ENCODE measurements at regions not wholly inside any gene's neighbourhood (a gene's known extent, or its start where the extent isn't known, plus 50 kb on each side); places are given as distances from the start of the nearest gene placed in this dataset.

DNA sequence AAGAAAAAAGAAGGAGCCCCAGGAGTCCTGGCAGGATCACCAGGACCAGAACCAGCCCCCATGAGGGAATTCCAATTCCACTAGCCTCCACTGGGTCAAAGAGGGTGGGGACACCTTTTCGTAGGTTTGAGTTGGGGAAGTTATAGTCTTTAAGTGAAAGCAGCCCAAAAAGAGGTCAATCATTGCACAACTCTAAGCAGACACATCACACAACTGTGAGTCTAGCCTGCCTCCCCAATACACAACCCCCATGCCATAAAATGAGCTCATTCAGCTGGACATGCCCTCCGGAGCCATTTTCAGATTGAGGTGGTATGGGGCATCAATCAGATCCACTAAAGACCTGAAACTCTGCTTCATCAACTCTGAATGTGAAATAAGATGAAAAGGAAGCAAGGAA lies 179.9 kb downstream of the NPHP4 start:
- no peak for DNase-seq (ENCODE audit: low spot score)

DNA sequence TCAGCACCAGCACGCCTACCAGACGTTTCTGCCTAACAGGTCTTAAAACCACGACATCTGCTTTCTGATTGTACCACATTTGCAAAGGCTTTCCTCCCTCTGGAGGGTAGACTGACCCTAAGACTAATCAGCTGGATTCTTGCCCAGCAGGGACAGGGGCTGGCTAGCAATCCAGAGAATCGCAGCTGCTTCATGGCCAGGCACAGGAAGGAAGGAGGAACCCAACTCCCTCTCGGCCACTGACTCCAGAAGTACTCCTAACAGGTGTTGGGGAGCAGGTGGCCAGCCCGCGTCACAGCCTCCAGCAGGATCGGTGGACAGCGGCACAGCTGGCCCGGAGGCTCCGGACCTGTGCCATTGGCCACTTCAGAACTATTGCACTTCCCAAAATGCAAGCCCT lies 180.8 kb downstream of the NPHP4 start:
- no peak for DNase-seq (ENCODE audit: low spot score)

DNA sequence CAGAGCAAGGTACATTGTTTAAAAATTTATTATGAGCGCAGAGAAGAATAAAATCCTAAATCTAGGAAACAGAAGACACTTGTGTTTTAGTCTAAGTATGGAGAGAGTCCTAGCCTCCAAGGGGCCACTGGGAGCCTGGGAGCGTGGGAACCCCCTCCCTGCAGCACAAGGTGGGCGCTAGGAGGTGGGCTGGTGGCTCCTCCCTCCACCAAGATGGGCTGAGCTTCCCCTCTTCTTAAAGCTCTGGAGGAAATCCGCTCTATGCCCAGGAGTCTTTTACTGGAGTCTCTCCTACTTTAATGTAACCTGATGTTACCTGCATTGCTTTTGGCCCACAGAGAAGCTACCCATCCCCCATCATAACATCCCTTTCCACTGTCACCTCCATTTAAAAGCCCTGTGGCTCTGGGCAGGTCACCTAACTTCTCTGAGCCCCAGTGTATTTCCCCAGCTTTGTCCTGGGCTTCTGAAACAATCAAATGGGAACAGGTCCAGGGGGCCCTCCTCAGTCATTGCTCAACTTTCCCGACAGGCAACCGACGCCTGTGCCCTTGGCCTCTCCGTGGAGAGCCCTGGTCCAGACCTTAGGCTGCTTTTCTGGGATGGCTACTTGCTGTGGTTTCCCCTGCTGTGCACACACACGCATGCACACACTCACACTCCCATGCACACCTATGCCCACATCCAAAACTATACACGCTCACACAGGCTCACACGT lies 181.5 kb downstream of the NPHP4 start:
- DNase-seq (ENCODE audit: low spot score), result no peak

DNA sequence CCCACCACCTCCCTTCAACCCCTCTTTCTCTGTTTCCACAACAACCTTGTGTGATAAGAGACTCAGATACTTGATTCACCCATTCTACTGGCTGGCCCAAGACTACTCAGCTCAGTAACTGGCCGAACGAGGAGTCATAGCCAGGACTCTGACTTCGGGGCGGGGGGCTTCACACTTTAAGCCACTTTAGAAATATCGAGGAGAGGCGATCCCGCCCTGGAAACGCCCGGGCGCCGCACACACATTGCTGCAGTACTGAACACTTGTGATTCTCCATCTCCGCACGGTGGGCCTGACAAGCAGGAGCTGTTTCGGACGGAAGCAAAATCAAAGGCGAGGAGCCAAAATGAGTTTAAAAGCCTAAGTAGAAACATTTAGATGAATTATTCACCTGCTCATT lies 182.1 kb downstream of the NPHP4 start:
- DNase-seq (ENCODE audit: low spot score), result no peak

DNA sequence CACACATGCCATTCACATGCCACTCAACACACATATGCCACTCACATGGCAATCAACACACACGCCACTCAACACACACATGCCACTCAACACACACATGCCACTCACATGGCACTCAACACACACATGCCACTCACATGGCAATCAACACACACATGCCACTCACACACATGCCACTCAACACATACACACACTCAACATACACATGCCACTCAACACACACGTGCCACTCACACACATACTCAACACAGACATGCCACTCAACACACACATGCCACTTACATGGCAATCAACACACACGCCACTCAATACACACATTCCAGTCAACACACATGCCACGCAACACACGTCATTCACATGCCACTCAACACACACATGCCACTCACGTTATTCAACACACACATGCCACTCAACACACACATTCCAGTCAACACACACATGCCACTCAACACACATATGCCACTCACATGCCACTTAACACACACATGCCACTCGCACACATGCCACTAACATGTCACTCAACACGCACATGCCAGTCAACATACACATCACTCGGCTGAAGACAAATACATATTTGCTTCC lies 182.9 kb downstream of the NPHP4 start:
- no peak for DNase-seq (ENCODE audit: low spot score)

DNA sequence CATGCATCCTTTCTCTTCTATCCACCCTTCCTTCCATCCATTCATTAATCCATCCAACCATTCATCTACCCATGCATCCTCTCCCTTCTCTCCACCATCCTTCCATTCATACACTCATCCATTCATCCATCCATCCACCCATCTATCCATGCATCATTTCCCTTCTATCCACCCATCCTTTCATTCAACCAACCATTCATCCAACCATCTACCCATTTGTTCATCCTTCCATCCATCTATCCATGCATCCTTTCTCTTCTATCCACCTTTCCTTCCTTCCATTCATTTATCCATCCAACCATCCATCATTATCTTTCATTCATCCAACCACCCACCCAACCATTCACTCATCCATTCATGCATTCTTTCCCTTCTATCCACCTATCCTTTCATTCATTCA lies 188.4 kb downstream of the NPHP4 start:
- no peak for DNase-seq (ENCODE audit: low spot score)

DNA sequence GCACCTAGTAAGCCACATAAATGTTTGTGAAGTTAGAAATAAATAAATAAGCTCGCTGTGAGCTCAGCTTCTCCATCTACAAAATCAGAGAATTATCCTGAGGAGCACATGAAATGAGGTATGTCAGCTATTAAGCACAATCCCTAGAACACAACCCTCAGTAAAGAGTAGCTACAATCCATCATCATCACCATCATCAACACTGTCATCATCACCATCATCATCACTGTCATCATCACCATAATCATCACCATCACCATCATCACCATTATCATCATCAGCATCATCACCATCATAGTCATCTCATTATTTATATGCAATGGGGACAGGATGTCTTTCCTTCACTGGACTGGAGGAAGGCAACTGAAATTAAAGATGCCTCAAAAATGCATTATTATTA lies 189.6 kb downstream of the NPHP4 start:
- DNase-seq (ENCODE audit: low spot score), result no peak

DNA sequence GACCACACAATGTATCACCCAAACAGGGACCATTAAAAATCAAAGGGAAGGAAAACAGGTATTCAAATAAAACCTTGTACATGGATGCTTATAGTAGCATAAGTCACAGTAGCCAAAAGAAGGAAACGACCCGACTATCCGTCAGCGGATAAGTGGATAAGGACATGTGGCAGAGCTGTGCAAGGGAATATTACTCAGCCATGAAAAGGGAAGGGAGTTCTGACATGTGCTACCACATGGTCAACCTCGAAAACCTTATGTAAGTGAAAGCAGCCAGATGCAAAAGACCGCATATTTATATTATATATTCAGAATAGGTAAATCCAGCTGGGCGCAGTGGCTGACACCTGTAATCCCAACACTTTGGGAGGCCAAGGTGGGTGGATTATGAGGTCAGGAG lies 193.3 kb downstream of the NPHP4 start:
- DNase-seq (ENCODE audit: low spot score), result no peak

DNA sequence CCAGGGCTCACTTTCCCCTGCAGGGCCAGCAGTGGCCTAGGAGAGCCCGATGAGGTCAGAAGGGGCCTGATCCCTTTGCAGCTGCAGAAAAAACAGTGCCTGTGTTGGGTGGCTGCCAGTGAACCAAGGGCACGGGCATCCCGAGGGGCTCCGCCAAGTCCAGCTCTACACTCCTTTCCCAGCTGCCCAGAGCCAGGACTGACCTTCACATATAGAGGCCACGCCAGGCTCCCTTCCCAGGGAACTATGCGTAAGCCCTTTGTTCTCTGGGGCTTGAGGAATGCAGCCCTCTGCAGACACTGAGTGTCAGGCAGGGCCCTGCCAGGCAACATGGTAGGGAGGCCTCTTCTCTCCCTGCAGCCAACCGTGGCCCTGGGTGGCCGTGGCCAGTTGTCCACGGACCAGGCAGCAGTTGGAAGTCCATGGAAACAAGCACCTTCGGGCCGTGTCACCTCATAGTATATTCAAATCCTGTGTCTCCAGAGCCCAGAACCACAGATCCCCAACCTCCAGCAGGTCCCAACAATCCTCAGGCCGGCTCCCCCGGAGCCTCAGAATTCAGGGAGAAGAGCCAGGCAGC lies 194.0 kb downstream of the NPHP4 start:
- DNase-seq (ENCODE audit: low spot score), result no peak

DNA sequence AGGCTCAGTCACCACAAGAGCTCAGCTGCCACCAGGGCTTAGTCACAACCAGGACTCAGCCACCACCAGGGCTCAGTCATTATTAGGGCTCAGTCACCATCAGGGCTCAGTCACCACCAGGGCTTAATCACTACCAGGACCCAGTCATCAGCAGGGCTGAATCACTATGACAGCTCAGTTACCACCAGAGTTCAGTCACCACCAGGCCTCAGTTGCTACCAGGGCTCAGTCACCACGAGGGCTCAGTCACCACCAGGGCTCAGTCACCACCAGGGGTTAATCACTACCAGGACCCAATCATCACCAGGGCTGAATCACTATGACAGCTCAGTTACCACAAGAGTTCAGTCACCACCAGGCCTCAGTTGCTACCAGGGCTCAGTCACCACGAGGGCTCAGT lies 196.2 kb downstream of the NPHP4 start:
- no peak for DNase-seq (ENCODE audit: low spot score)

DNA sequence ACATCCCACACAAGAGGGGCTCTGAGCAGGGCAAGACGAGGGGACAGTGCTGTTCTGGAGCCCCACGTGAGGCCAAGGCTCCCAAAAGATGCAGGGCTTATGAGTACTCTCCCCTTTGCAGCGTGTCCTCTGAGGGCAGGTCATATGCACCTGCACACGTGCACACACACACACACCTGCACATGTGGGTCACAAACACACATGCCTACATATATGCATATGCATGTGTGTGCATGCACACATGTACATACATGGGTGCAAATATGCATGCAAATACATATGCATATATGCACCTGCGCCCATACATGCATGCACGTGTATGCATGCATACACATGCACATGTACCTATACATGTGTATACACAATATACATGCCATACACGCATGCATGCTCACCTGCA lies 197.9 kb downstream of the NPHP4 start:
- DNase-seq (ENCODE audit: low spot score), result no peak

DNA sequence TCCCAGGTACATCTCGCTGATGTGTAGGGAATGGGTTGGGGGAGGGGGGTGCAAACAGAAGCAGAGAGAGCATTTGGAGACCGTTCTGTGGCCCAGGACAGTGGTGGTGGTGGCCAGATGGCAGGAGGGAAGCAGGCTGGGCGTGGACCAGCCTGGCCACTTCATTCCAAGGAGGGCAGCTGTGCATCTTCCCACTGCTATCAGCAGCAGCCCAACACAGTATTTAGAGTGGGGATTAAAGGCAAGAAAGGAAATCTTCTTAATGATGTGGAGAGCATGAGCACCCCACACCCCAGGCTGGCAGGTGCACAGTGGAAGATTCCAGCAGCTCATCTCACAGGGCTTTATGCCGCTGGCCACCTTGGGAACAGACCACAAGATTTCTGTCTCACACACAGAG lies 198.7 kb downstream of the NPHP4 start:
- DNase-seq (ENCODE audit: low spot score), result no peak

DNA sequence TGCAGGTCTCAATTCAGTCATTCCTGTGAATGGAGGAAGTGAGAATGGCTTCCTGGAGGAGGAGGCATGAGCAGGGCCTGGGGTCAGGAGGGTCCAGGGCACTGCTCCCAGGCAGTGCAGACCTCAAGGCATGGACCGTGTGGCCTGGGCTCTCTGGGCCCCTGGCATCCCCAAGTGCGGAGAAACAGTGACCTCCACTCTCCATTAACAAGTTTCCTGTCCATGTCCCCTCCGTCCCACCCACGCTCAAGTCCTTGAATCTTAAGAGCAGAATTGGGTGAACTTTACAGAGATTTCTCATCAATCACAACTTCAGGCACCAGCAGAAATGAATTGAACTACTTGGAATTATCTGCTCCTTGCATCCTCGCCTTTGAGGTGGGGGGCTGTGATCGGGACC lies 211.1 kb downstream of the NPHP4 start:
- DNase-seq (ENCODE audit: low spot score), result no peak

DNA sequence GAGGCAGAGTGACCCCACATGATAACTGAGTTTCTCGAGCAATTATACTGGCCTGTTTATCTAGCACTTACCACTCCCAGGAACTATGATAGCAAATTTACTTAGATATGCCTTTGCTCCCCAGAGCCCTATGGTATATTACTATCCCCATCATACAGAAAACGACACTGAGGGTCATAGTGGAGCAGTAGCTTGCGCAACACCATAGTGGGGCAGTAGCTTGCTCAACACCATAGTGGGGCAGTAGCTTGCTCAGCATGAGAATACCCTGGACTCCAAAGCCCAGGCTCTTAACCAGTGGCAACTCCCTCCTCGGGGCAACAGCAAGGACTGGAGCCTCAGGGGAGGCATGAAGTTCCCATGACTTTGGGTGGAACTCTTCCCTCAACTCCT lies 211.9 kb downstream of the NPHP4 start:
- no peak for DNase-seq (ENCODE audit: low spot score)

DNA sequence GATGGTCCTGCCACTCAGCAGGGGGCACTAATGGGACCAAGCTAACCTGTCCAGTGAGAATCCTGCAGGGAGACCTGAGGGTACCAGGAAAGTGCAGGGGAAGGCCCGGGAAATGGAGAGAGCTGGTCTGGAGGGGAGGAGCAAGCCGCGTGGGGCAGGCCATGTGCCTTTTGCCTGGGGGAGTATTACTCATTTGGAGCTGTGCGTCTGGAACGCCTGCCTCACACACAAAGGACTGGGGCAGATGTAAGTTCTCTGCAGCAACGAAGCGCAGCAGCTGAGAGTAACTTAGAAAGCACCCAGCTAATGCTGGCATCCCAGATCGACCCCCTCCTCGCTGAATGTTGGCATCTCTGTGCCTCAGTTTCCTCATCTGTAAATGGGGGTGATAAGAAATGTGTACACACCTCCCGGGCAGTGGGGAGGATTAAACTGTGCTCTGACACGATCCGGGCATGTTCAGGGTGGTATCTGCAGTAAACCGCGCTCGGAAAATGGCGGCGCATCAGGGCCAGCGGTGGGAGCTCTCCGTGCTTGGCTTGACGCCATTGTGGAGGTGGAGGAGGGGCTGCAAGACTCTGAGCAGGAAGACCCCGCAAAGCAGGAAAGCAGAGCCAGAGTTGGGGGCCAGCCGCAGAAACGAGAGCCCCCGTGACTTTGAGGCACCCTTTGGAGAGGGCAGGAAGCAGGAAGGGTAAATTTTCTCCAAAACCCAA lies 212.5 kb downstream of the NPHP4 start:
- no peak for DNase-seq (ENCODE audit: low spot score)

DNA sequence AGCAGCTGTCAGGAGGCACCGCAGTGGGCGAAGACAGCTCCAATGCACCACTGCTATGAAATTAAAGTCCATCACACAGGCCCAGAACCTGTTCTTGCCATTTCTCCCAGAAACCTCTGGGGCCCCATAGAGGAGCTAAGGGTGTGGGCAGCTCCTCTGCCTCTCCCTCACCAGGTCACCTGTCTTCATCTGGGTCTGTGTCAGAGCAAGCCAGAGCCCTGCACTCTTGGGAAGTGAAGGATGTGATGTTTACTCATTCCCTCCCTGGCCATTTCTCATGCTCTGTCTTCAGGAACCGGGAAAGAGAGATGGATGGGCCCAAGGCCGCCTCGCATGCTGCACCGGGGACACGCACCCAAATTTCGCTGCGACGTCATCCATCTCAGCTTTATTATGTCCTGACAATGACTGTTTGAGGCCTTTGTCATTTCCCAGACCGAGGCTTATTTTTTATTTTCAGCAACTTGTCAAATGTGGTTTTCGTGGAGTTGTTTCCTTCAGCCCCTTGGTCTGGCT lies 216.1 kb downstream of the NPHP4 start:
- DNase-seq (ENCODE audit: low spot score), result no peak

DNA sequence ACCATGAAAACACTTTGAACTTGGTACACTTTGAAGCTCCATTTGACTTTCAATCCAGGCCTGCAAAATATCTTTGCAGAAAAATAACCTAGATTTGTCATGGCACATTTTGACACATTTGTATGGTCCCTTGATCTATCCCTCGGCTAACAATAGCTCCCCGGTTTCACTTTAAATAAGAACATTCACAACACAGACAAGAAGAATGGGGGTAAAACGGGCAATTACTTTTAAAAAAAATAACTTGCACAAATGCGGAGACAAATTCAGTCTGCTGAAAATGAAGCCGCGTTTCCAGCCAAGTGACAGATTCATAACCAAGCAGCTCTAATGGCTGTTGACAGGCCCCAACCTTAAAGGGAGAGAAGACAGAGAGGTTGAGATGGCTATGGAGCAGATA lies 218.2 kb downstream of the NPHP4 start:
- DNase-seq (ENCODE audit: low spot score), result no peak

DNA sequence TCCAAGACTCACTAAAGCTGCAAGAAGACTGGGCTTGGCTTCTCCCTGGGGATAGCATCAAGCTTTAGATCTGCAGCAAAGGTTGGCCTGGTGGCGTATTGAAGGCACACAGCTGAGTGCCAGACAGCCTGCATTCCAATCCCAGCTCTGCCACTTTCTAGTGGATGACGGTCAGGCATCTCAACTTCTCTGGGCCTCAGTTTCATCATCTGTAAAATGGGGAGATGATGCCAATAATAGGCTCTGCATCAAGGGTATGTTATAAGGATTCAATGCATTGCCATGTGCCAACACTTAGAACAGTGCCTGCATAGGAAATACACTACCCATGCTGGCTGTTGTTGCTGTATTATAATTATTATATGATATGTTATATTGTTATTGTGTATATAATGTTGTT lies 220.4 kb downstream of the NPHP4 start:
- DNase-seq (ENCODE audit: low spot score), result no peak

DNA sequence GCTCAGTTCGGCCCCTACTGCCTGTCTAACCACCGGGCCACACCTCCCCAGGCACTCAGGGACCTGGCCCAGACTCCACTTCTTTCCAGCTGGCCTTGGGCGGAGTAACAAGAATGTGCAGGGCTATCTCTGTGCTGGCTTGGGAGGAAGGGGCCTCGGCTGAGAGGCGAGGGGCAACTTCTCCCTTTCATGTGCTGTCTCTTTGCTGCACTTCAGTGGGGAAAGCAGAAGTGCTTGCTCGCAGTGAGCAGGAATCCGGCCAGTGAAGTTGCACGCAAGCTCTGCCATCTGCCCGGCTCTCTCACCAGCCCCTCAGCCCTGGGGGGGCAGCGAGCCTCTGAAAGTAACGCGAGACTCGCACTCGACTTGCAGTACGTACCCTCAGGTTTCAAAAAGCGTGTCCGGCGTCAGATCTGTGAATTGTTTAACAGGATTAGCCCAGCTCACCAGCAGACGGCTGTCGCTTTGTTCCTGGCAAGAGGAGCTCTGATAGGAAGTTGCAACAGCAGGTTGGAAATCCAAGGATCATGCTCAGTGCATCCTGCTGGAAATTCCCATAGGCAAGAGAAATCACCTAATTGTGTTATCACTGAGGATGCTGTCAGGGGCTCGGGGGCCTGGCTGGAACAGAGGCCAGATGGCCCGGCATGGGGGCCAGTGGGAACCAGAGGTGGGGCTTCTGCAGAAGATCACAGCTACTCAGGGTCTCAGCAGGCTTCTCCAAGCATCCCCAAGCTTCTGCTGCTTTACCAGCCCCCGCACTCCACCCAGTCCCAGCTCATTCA lies 221.1 kb downstream of the NPHP4 start:
- no peak for DNase-seq (ENCODE audit: low spot score)

DNA sequence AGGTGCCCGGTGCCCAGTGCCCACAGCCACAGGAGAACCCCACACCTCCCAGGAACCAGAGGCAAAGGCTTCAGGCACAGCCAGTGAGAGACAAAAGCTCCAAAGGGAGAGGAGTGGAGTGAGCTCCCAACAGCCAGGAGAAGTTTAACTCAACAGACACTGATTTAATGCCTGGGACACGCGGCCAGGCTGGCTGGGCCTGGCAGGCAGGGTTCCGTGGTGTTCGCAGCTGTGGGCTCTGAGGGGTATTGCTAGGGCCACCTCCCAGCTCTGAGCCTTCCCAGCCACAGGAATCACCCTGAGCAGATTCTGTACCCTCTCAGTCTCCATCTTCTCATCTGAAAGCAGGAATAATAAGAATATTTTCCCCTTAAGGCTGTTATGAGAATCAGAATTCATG lies 222.5 kb downstream of the NPHP4 start:
- DNase-seq (ENCODE audit: low spot score), result no peak

DNA sequence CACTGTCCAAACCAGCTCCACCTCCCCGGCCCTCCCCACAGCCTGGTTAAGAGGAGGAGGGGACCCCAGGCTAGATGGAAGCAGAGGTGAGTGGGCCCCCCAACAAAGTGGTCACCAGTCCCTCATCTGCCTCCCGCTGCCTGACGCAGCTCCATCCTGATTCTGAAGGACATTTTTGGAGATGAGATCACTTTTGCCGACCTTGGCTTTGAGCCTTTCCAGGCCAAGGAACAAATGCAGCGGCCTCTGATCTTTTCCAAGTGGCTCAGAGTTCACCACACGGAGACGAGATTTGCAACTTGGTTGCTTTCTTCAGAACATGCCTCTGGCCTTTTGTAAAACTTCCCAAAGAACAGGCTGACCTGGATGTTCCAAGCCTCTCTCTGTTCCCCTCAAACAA lies 223.1 kb downstream of the NPHP4 start:
- no peak for DNase-seq (ENCODE audit: low spot score)

DNA sequence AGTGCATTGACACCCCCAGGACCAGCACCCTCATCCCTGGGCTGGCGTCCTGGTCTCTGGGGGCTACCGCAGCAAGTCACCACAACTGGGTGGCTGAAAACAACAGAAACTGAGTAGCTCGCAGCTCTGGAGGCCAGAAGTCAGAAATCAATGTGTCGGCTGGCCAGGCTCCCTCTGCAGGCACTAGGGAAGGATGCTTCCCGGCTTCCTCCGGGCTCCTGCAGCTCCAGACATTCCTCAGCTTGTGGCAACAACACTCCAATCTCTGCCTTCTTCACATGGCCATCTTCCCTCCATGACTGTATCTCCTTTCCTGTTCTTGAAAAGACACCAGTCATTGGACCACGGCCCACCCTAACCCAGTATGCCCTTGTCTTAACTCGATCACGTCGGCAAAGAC lies 224.2 kb downstream of the NPHP4 start:
- DNase-seq (ENCODE audit: low spot score), result no peak

All from hematopoietic multipotent progenitor cell treated with erythropoietin and hydrocortisone succinate and interleukin-3 and kit ligand, for 17 days (in vitro differentiated cells).